T-helper 1 cell (primary cell): ENCODE measurements at regions not wholly inside any gene's neighbourhood (a gene's known extent, or its start where the extent isn't known, plus 50 kb on each side); places are given as distances from the start of the nearest gene placed in this dataset.
"Not testable (repeated sequence)": the region's sequence is repeated elsewhere in the genome, so short reads cannot be mapped to it uniquely, and the experiment has no call there.

ENCODE experiments used
- DNase-seq, 5 donors: peaks; one replicate each; pipeline ENCODE4 v3.0.0-alpha.2; 2012 to 2020

DNA sequence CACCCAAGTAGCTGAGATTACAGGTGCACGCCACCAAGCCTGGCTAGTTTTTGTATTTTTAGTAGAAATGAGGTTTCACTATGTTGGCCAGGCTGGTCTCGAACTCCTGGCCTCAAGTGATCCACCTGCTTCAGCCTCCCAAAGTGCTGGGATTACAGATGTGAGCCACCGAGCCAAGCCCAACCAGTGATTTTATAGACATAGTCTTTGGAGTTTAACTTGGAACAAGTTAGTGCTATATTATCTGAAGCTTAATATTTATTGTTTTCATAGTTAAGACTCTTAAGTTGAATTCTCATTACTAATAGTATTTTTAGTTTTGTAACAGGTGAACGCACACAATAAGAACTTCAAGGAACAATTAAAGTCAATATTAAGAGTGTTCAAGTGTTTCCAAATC lies 122.1 kb downstream of the SPAG6 start:
- not testable (repeated sequence) for DNase-seq

DNA sequence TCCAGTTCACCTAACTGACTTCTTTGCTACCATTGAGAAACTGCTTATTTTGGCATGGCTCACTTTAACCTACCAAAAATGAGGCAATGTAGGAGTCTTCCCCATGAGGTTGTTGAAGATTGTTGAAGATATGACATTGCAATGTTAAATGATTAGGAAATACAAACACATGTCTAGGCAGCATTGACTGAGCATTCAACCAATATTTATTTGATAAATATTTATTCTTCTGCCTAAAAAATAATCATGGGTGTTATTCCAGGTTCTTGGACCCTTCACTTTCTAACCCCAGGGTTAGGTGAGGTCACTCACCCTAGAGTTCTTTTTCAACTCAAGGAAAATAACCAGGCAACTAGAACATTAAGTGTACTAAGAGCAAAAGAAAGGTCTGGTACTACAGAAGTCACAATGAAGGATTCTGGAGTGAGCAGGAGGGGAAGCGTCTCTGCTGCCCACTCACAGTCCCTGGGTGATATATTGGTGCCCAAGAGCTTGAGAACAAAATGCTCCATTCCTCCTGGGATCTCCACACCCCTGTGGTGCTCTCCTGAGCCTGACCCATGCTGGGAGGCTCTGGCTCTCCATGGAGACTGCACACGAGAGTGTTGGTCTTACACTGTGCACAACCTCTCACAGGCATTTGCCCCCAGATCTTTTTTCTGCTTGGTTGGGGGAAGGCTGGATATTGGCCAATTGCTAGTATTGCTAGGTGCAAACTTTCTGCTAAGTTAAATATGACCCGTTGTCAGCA lies 123.4 kb downstream of the SPAG6 start:
- no peak for DNase-seq

DNA sequence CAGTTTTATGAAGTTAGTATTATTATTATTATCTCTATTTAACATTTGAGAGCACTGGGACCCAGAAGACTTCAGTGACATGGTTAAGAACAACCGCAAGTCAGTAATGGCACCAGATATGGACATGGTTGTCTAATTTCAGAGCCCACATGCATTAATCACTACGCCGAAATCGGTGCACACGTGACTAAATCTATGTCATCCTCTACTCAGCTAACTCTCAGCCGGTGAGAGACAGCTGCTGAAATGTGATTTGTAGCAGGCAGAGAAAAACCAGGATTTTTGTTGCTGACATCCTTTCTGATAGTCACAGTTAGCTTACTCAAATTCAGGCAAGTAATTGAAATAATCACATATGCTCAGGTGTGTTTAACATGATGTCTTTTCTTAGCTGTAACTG lies 127.7 kb downstream of the SPAG6 start:
- no peak for DNase-seq

- no peak for DNase-seq
Measured at GRCh38 chr10:22473459-22473858, 128.2 kb downstream of the SPAG6 start.

GRCh38 chr10:22475651-22476600 lies 130.6 kb downstream of the SPAG6 start:
- peak in 1 of 5 donors; percentile 19 for DNase-seq

DNA sequence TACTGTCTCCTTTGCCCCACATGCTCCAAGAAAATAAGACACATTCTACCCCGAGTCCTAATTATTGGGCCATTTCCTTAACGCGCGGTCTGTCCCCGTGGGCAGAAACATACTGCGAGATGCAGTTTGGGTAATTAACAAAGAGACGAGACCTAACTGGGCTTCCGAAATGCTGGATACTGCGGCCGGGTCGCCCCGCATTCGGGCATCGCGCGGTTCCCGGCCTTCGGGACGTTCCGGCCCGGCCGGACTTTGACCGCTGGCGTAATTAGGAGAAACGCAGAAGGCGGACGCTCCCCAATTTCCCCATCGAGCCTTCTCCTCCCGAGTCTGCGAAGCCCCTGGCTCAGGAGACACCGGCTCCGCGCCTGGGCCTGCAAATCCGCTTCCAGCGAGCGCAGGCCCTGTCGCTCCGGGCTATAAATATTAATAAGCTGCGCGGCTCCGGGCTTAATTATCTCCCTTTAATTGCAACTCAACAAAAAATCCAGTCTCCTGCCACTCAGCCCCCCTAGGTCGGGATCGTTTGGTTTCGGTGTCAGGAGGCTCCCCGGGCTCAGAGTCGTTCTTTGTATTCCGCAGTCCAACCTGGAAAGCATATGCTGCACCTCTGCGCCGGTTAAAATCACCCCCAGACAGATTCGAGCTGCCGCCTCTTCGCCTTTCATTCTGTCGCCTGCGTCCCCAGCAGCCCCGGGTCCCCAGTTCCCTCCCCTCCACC lies 131.5 kb downstream of the SPAG6 start:
- no peak for DNase-seq

GRCh38 chr10:22477334-22478287 lies 132.3 kb downstream of the SPAG6 start:
- no peak for DNase-seq

DNA sequence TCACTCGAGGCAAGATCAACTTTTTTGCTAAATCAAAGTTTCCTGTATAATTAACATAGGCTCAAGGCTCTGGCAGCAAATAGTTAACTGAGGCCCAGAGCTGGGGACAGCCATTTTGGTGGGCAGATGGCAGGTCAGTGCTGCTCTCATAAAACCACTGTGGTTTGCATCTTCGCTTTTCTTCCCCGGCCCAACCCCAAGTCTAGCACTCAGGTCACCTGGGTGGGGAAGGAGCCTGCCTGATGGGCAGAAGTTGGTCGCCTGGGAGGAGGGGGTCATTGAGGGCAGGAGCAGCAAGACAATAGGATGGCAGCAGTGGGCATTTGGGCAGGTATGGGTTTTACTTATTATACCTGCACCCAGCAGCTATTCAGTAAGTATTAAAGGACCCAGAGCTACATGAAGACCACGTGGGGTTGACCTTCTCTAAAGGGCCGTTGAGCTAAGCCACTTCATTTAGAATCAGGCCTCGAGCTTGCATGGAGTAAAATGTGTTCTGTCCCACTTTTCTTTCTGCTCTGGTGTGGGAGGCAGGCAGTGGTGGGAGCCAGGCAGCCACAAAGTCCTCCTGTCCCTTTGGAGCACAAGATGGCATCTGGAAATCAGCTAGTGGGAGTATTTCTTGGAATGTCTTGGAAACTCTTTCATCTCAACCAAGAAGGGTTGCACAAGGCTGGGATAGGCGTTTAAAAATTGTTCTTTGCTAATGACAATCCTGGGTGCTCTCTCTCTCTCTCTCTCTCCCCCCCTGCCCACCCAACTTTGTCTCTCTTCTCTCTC lies 133.4 kb downstream of the SPAG6 start:
- DNase-seq, result no peak

DNA sequence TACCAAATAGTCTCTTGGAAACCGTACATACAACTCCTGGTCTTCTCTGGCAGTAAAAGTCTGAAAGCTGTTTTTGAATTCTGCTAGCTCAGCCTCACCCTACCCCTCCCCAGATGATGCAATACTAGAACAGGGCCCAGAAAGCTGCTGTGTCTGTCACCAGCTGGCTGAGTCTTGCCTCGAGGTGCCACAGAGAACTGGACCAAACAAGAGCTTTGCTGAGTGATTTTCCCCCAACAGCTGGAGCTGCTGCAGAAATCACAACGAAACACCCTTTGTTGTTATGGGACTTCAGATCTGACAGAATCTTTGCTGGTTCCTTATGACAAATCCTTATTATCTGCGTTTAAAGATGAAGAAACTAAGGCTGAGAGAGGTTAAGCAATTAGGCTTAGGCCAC lies 134.1 kb downstream of the SPAG6 start:
- peak in 1 of 5 donors; percentile 36 for DNase-seq

GRCh38 chr10:22481106-22481505 lies 135.8 kb downstream of the SPAG6 start:
- no peak for DNase-seq

GRCh38 chr10:22481687-22482539 lies 136.6 kb downstream of the SPAG6 start:
- DNase-seq, result no peak

GRCh38 chr10:22483132-22483531 lies 137.8 kb downstream of the SPAG6 start:
- DNase-seq, result no peak
